ENCODE measurements at regions not wholly inside any gene's neighbourhood (a gene's known extent, or its start where the extent isn't known, plus 50 kb on each side); places are given as distances from the start of the nearest gene placed in this dataset.

DNA sequence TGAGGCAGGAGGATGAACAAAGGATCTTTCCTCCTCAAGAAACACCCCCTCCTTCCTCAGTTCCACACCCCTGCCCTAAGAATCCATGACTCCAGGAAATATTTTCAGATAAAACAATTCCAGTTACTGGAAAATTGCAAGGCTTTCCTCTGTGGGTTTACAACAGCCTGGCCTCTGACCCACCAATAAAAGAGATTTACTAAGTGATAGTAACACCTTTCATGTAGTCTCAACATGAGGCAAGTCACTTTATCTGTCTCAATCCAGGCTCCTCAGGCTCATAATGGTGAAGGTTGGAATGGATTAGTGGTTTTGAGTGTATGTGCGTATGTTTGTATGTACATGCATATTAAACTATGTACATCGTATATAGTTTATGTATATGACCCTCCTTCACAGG, 71.4 kb upstream of the PPP2R5A start:
- DNase-seq (ENCODE audit: low read depth): no peak
- no peak overlapping the region for H3K4me3 ChIP-seq (ENCODE audit: low read depth, low read length)
- TF ChIP-seq, protein P1, sequence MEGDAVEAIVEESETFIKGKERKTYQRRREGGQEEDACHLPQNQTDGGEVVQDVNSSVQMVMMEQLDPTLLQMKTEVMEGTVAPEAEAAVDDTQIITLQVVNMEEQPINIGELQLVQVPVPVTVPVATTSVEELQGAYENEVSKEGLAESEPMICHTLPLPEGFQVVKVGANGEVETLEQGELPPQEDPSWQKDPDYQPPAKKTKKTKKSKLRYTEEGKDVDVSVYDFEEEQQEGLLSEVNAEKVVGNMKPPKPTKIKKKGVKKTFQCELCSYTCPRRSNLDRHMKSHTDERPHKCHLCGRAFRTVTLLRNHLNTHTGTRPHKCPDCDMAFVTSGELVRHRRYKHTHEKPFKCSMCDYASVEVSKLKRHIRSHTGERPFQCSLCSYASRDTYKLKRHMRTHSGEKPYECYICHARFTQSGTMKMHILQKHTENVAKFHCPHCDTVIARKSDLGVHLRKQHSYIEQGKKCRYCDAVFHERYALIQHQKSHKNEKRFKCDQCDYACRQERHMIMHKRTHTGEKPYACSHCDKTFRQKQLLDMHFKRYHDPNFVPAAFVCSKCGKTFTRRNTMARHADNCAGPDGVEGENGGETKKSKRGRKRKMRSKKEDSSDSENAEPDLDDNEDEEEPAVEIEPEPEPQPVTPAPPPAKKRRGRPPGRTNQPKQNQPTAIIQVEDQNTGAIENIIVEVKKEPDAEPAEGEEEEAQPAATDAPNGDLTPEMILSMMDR (conservative IDR thresholded peaks at IDR 0.05; ENCODE audit: low read depth, low read length): no peak

DNA sequence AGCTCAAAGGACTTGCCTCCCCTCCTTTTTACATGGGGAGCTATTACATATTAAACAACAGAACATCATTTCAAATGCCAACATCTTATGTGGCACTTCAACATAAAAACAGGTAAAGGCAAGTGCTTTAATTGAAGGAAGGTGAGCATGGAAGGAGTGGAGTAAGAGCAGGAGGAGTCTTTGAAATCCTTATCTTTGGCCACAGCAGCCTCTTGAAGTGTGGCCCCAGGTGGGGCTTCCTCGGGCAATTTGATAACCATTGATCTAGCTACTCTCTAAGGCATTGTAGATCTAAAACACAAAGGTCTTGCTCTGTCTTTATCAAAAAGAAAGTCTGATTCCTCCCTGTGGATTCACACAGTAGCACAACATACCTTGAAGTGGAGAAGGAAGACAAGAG, 70.9 kb upstream of the PPP2R5A start:
- no peak overlapping the region for H3K4me3 ChIP-seq (ENCODE audit: low read depth, low read length)
- no peak for DNase-seq (ENCODE audit: low read depth)
- TF ChIP-seq, protein P1 (conservative IDR thresholded peaks at IDR 0.05; ENCODE audit: low read depth, low read length): no peak

DNA sequence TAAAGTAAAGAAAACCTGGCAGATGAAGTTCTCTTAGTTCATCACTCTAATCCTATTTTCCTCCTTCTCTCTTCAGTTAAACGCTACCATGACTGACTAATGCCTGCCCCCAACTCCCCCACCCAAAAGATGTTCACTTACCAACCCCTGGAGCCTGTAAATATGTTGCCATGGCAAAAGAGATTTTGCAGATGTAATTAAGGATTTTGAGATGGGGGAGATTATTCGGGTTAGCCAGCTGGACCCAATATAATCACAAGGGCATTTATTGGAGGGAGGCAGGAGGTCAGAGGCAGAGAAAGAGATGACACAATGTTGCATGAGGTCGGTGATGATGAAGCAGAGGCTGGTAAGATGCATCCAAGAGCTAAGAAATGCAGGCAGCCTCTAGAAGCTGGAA, 69.3 kb upstream of the PPP2R5A start:
- no peak for DNase-seq (ENCODE audit: low read depth)
- H3K4me3 ChIP-seq (ENCODE audit: low read depth, low read length): no peak overlapping the region
- TF ChIP-seq, protein P1 (conservative IDR thresholded peaks at IDR 0.05; ENCODE audit: low read depth, low read length): no peak

DNA sequence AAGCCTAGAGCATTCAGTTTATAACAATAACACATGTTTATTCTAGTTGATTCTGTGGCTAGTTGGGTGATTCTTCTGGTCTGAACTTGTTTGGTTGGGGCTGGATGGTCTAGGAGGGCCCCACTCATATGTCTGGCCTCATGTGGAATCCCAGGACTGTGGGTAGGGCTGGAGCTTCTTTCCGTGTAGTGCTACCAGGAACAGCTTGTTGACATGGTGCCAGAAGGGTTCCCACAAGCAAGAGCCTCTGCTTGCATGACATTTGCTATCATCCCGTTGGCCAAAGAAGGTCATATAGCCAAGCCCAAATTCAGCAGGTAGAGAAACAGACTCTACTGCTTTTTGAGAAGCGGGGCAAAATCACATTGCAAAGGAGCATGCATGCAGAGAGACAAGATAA, 67.6 kb upstream of the PPP2R5A start:
- no peak overlapping the region for H3K4me3 ChIP-seq (ENCODE audit: low read depth, low read length)
- DNase-seq (ENCODE audit: low read depth): no peak
- TF ChIP-seq, protein P1 (conservative IDR thresholded peaks at IDR 0.05; ENCODE audit: low read depth, low read length): no peak

DNA sequence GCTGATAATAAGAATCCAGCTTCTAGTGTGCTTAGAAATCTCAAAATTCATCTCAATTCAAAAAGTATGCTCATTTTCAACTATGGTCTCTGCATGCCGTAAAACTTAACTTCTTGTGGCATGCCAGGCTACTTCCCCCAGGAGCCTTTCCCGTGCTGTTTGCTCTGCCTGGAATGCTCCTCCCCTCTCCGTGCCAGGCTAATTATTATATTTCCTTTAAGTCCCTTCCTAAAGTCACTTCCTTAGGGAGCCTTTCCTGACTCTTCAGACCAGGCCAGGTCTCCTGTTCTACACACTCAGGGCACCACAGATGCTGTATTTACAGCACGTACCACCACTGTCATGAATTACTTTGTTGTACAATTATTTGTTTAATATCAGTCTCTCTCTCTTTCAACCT, 67.1 kb upstream of the PPP2R5A start:
- DNase-seq (ENCODE audit: low read depth): no peak
- no peak overlapping the region for H3K4me3 ChIP-seq (ENCODE audit: low read depth, low read length)
- TF ChIP-seq, protein P1 (conservative IDR thresholded peaks at IDR 0.05; ENCODE audit: low read depth, low read length): no peak

DNA sequence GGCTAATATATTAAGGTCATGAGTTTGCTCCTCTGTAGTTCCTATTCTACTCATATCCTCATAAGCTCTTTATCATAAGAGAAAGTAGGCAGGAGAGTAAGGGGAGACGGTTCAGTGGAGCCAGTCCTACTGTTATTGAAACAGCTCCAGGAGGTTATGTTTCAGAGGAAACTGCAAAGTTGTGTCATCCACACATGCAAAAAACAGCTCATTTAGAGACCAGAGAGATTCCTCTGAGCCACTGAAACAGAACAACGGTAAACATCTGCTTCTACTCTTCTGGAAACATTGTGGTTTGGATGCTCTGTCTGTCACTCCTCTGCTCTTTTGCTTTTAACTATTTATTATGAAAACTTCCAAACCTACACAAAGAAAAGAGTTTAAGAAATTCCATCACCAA, 66.3 kb upstream of the PPP2R5A start:
- DNase-seq (ENCODE audit: low read depth): peak; percentile 93
- H3K4me3 ChIP-seq (ENCODE audit: low read depth, low read length): no peak overlapping the region
- TF ChIP-seq, protein P1 (conservative IDR thresholded peaks at IDR 0.05; ENCODE audit: low read depth, low read length): no peak

DNA sequence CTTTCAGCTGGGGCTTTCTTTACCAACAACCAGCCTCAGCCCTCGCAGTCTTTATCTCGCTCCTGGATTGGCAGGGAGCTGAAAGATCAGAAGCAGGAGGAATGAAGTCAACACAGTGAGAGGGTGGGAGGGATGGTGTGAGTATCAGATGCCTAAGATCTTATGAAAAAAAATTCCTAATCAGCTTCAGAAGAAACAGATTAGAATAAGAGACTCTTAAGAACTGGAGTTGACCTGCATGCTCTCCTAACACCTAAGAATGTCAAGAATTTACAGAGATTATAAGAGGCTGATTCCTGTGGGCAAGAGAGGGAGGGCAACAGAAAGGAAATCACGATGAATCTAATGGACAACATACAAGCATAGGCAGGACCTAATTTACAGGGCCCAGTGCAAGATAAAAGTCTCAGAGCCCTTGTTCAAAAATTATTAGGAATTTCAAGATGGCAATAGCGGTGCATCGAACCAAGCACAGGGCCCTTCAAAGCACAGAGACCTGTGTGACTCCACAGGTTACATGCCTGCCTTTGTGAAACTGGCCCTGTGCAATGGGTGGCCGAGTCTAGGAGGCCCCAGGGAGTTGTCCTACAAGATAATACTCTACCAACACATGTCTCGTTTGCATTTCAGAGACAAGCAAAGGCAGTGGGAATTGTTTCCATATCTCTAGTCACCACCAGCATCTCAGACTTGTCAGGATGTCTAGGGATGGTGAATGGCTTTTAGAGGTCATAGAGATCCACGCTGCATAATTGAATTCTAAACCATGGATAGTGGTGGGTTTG, 65.3 kb upstream of the PPP2R5A start:
- peak; percentile 54 for DNase-seq (ENCODE audit: low read depth)
- H3K4me3 ChIP-seq (ENCODE audit: low read depth, low read length): no peak overlapping the region
- TF ChIP-seq, protein P1 (conservative IDR thresholded peaks at IDR 0.05; ENCODE audit: low read depth, low read length): no peak
